H9 (cell line): ENCODE measurements at regions not wholly inside any gene's neighbourhood (a gene's known extent, or its start where the extent isn't known, plus 50 kb on each side); places are given as distances from the start of the nearest gene placed in this dataset.

ENCODE experiments used
- DNase-seq: peaks from one replicate; pipeline ENCODE4 v3.0.0-alpha.2; 2017
- H2AFZ ChIP-seq: one replicate; pipeline ENCODE4 v1.6.1; 2013; ENCODE audit warnings: mild to moderate bottlenecking, low read length, control low read depth, moderate library complexity
- H2AK5ac ChIP-seq: 2 replicates; pipeline ENCODE4 v1.6.1; 2013; ENCODE audit warnings: low read length, control low read depth, mixed read lengths; ENCODE audit not compliant: insufficient read length
- H2BK120ac ChIP-seq: one replicate; pipeline ENCODE4 v1.6.1; 2013; ENCODE audit warnings: low read depth, mild to moderate bottlenecking, low read length, control low read depth, inconsistent platforms; ENCODE audit not compliant: poor library complexity, severe bottlenecking
- H2BK12ac ChIP-seq: 2 replicates; pipeline ENCODE4 v1.6.1; 2013; ENCODE audit warnings: low read length, control low read depth, mixed read lengths, low read depth; ENCODE audit not compliant: insufficient read length
- H2BK15ac ChIP-seq: 2 replicates; pipeline ENCODE4 v1.6.1; 2013; ENCODE audit warnings: low read depth, low read length, control low read depth
- H2BK20ac ChIP-seq: one replicate; pipeline ENCODE4 v1.6.1; 2013; ENCODE audit warnings: low read depth, mild to moderate bottlenecking, low read length, control low read depth, inconsistent platforms; ENCODE audit not compliant: poor library complexity, severe bottlenecking
- H2BK5ac ChIP-seq: 2 replicates; pipeline ENCODE4 v1.6.1; 2013; ENCODE audit warnings: low read length, control low read depth, mixed read lengths; ENCODE audit not compliant: insufficient read length
- H3K14ac ChIP-seq: 2 replicates; pipeline ENCODE4 v1.6.1; 2013; ENCODE audit warnings: low read length, control low read depth; ENCODE audit not compliant: insufficient read depth
- H3K18ac ChIP-seq: 2 replicates; pipeline ENCODE4 v1.6.1; 2013; ENCODE audit warnings: low read depth, mild to moderate bottlenecking, mixed read lengths, low read length, control low read depth; ENCODE audit not compliant: insufficient read length
- H3K23ac ChIP-seq: 2 replicates; pipeline ENCODE4 v1.6.1; 2013; ENCODE audit warnings: low read length, control low read depth, mixed read lengths, low read depth; ENCODE audit not compliant: insufficient read length
- H3K23me2 ChIP-seq: 2 replicates; pipeline ENCODE4 v1.6.1; 2013; ENCODE audit warnings: low read depth, mild to moderate bottlenecking, mixed read lengths, low read length, control low read depth; ENCODE audit not compliant: insufficient read length, poor library complexity, severe bottlenecking
- H3K27ac ChIP-seq: 2 replicates; pipeline ENCODE4 v1.5.1; 2013; ENCODE audit warnings: low read length, control low read depth, mixed read lengths, low read depth; ENCODE audit not compliant: insufficient read length
- H3K27me3 ChIP-seq: 2 replicates; pipeline ENCODE4 v1.6.1; 2013; ENCODE audit warnings: low read length, control low read depth, inconsistent platforms; ENCODE audit not compliant: insufficient read depth
- H3K4ac ChIP-seq: 2 replicates; pipeline ENCODE4 v1.6.1; 2013; ENCODE audit warnings: low read depth, mild to moderate bottlenecking, control low read depth, inconsistent platforms, low read length, moderate library complexity
- H3K4me1 ChIP-seq: 2 replicates; pipeline ENCODE4 v1.6.1; 2013; ENCODE audit warnings: low read length, control low read depth, inconsistent platforms; ENCODE audit not compliant: insufficient read depth
- H3K4me2 ChIP-seq: 2 replicates; pipeline ENCODE4 v1.6.1; 2013; ENCODE audit warnings: low read length, control low read depth, mixed read lengths; ENCODE audit not compliant: insufficient read length, insufficient read depth
- H3K56ac ChIP-seq: 2 replicates; pipeline ENCODE4 v1.6.1; 2013; ENCODE audit warnings: low read depth, mild to moderate bottlenecking, mixed read lengths, low read length, control low read depth; ENCODE audit not compliant: insufficient read length
- H3K79me1 ChIP-seq: 2 replicates; pipeline ENCODE4 v1.6.1; 2013; ENCODE audit warnings: low read depth, mild to moderate bottlenecking, moderate library complexity, low read length, control low read depth, inconsistent platforms; ENCODE audit not compliant: insufficient read depth, poor library complexity, severe bottlenecking
- H3K79me2 ChIP-seq: 2 replicates; pipeline ENCODE4 v1.6.1; 2013; ENCODE audit warnings: low read length, control low read depth, inconsistent platforms; ENCODE audit not compliant: insufficient read depth
- H3K9ac ChIP-seq: 2 replicates; pipeline ENCODE4 v1.6.1; 2013; ENCODE audit warnings: low read length, control low read depth, mixed read lengths; ENCODE audit not compliant: insufficient read length; ENCODE audit errors: extremely low read depth
- H3K9me3 ChIP-seq: one replicate; pipeline ENCODE4 v1.6.1; 2013; ENCODE audit warnings: low read depth, low read length, inconsistent platforms; ENCODE audit not compliant: control insufficient read depth
- H3T11ph ChIP-seq: one replicate; pipeline ENCODE4 v1.6.1; 2013; ENCODE audit warnings: mild to moderate bottlenecking, low read length, control low read depth, inconsistent platforms
- H4K20me1 ChIP-seq: one replicate; pipeline ENCODE4 v1.6.1; 2013; ENCODE audit not compliant: control insufficient read depth, insufficient read length, insufficient read depth
- H4K5ac ChIP-seq: 2 replicates; pipeline ENCODE4 v1.6.1; 2013; ENCODE audit warnings: low read depth, mild to moderate bottlenecking, mixed read lengths, low read length, control low read depth; ENCODE audit not compliant: insufficient read length
- H4K8ac ChIP-seq: replicated peaks from 2 replicates; pipeline ENCODE4 v1.6.1; 2013; ENCODE audit warnings: low read length, control low read depth, mixed read lengths, low read depth; ENCODE audit not compliant: insufficient read length
- H4K91ac ChIP-seq: 2 replicates; pipeline ENCODE4 v1.6.1; 2013; ENCODE audit warnings: low read depth, mild to moderate bottlenecking, moderate library complexity, mixed read lengths, low read length, control low read depth; ENCODE audit not compliant: insufficient read length
- H3K27ac Mint-ChIP-seq, 3 experiments: 2 replicates in 2 of 3; 3 replicates in 1 of 3; pipeline ENCODE4 v1.8.0; 2020 to 2021; ENCODE audit warnings: mixed read lengths in 3 of 3, mild to moderate bottlenecking in 1 of 3, moderate library complexity in 1 of 3
- H3K27me3 Mint-ChIP-seq: 2 replicates; pipeline ENCODE4 v1.8.0; 2021; ENCODE audit warnings: low read depth, mild to moderate bottlenecking, moderate library complexity, mixed read lengths
- H3K36me3 Mint-ChIP-seq, 3 experiments: 2 replicates in 2 of 3; 3 replicates in 1 of 3; pipeline ENCODE4 v1.8.0; 2020 to 2021; ENCODE audit warnings: low read depth in 3 of 3, mixed read lengths in 3 of 3; ENCODE audit not compliant: insufficient read depth in 1 of 3
- H3K4me1 Mint-ChIP-seq, 2 experiments: 2 replicates each; pipeline ENCODE4 v1.8.0; 2020; ENCODE audit warnings: mixed read lengths in 2 of 2
- H3K4me3 Mint-ChIP-seq, 2 experiments: 2 replicates in 1 of 2; 3 replicates in 1 of 2; pipeline ENCODE4 v1.8.0; 2020 to 2021; ENCODE audit warnings: mild to moderate bottlenecking in 2 of 2, mixed read lengths in 2 of 2, moderate library complexity in 1 of 2
- H3K9me3 Mint-ChIP-seq, 2 experiments: 2 replicates in 1 of 2; 3 replicates in 1 of 2; pipeline ENCODE4 v1.8.0; 2020; ENCODE audit warnings: mild to moderate bottlenecking in 2 of 2, mixed read lengths in 2 of 2, moderate library complexity in 1 of 2
- WGBS: extraction: QIAGEN DNeasy Blood & Tissue Kit; methylation state at CpG from one replicate; pipeline ENCODE4 v1.1.7; 2013; ENCODE audit warnings: missing lambda C conversion rate, low lambda C conversion rate, mixed read lengths; ENCODE audit not compliant: insufficient read length; ENCODE audit errors: extremely low coverage; 5-methylcytosine and 5-hydroxymethylcytosine counted together
- TF ChIP-seq, protein P1 (sequence below): fragments of 200-600 bp; sonication (generic); conservative IDR thresholded peaks from 3 replicates; pipeline ENCODE4 v1.8.0; 2021; ENCODE audit warnings: antibody characterized with exemption, mild to moderate bottlenecking

DNA sequence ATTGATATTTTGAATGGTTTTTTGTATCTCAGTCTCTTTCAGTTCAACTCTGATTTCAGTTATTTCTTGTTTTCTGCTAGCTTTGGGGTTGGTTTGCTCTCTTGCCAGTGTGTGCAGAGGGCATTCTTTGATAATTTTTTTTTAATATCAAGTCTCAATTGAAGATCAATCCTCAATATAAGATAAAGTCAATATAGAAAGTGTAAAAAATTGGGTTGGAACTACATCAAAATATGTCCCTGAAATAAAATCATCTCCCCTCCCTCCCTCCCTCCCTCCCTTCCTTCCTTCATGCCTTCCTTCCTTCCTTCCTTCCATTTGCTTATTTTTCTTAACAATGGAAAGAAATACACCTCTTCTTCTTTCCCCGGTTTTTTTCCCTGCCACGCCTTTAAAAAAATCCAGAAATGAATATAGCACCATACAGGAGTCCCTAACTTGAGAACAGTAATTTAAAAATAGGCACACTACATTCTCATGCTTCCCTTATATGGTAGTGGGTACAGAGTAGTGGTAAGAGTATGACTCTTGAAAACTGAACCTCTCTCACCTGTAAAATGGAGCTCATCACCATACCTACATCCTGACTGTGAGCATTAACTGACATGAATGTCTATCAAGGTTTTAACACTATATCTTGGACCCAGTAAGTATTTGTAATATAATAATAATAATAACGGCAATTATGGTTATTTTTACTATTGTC lies 221.9 kb downstream of the GIPC2 start:
- no peaks in the 10 kb centered on the region for H3K79me1 ChIP-seq
- no peak overlapping the region for H2BK120ac ChIP-seq
- no peak for DNase-seq
- no peaks in the 10 kb centered on the region for H4K20me1 ChIP-seq
- TF ChIP-seq, protein P1, sequence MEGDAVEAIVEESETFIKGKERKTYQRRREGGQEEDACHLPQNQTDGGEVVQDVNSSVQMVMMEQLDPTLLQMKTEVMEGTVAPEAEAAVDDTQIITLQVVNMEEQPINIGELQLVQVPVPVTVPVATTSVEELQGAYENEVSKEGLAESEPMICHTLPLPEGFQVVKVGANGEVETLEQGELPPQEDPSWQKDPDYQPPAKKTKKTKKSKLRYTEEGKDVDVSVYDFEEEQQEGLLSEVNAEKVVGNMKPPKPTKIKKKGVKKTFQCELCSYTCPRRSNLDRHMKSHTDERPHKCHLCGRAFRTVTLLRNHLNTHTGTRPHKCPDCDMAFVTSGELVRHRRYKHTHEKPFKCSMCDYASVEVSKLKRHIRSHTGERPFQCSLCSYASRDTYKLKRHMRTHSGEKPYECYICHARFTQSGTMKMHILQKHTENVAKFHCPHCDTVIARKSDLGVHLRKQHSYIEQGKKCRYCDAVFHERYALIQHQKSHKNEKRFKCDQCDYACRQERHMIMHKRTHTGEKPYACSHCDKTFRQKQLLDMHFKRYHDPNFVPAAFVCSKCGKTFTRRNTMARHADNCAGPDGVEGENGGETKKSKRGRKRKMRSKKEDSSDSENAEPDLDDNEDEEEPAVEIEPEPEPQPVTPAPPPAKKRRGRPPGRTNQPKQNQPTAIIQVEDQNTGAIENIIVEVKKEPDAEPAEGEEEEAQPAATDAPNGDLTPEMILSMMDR = no peak
- no peak overlapping the region for H3K27ac ChIP-seq
- H4K5ac ChIP-seq = no peak overlapping the region
- H3K4me1 ChIP-seq = no peaks in the 10 kb centered on the region; the same call in 1 of the 2 replicates
- H3K56ac ChIP-seq = no peak overlapping the region
- no peak overlapping the region for H4K91ac ChIP-seq
- Mint-ChIP-seq H3K27me3 (peaks cover 87% of the 10 kb centered on the region), H3K27ac (no peak overlapping the region), H3K9me3 (peaks cover 4 to 5% of the 10 kb centered on the region in 2 experiments; a peak in 2 of 5 replicates), H3K36me3 (no peaks in the 10 kb centered on the region), H3K4me1 (peaks cover 10 to 17% of the 10 kb centered on the region in 2 experiments), H3K4me3 (no peak overlapping the region)
- H4K8ac ChIP-seq = no peak overlapping the region
- H3K18ac ChIP-seq = no peak overlapping the region
- no peak overlapping the region for H2AK5ac ChIP-seq
- H3K23me2 ChIP-seq = no peaks in the 10 kb centered on the region
- H3K27me3 ChIP-seq = no peaks in the 10 kb centered on the region; the same call in 1 of the 2 replicates
- H3T11ph ChIP-seq = no peak overlapping the region
- H3K9ac ChIP-seq = no peak overlapping the region
- no peak overlapping the region for H2BK12ac ChIP-seq
- no peaks in the 10 kb centered on the region for H3K79me2 ChIP-seq
- H2AFZ ChIP-seq = no peak overlapping the region
- no peak overlapping the region for H2BK20ac ChIP-seq
- no peak overlapping the region for H3K4me2 ChIP-seq
- H2BK15ac ChIP-seq = no peak overlapping the region
- no peak overlapping the region for H3K14ac ChIP-seq
- no peak overlapping the region for H2BK5ac ChIP-seq
- no peak overlapping the region for H3K4ac ChIP-seq
- H3K9me3 ChIP-seq = no peaks in the 10 kb centered on the region
- H3K23ac ChIP-seq = no peak overlapping the region
- WGBS = no CpG with 5 or more reads among the region's 3 CpGs
